ENCODE measurements at regions not wholly inside any gene's neighbourhood (a gene's known extent, or its start where the extent isn't known, plus 50 kb on each side); places are given as distances from the start of the nearest gene placed in this dataset.

- Histone ChIP-seq H3K36me3 (ENCODE audit: control insufficient read depth, insufficient read depth, low read length) (no peaks in the 10 kb centered on the region), H3K9ac (ENCODE audit: low read depth, low read length) (no peak overlapping the region), H3K79me1 (ENCODE audit: low read depth in 1 of 2, low read length in 2 of 2) (no peaks in the 10 kb centered on the region), H2BK20ac (ENCODE audit: low read depth, low read length) (peak overlapping the region; percentile 20), H3K4me2 (ENCODE audit: low read depth, low read length) (no peak overlapping the region), H3K56ac (ENCODE audit: extremely low read depth, insufficient read depth, low read length) (no peak overlapping the region), H3K18ac (ENCODE audit: low read depth, low read length) (no peak overlapping the region), H3K27ac (ENCODE audit: insufficient read depth, low read length) (no peak overlapping the region), H2AFZ (replicated peaks; ENCODE audit: low read length, poor library complexity) (no peak overlapping the region), H4K5ac (ENCODE audit: low read depth, low read length) (no peak overlapping the region), H3K14ac (replicated peaks; ENCODE audit: low read depth, low read length) (0 out of 2 replicates have a peak overlapping the region, but pooled peaks have one; percentile 21), H3K23ac (ENCODE audit: low read depth, low read length) (no peak overlapping the region), H2AK5ac (ENCODE audit: low read depth, low read length) (0 out of 2 replicates have a peak overlapping the region, but pooled peaks have one; percentile 31), H2AK9ac (replicated peaks; ENCODE audit: low read depth, low read length, poor library complexity) (no peak overlapping the region), H3K4me1 (ENCODE audit: control insufficient read depth, insufficient read depth, low read length) (peaks cover 2% of the 10 kb centered on the region), H4K8ac (ENCODE audit: low read depth in 2 of 2, low read length in 2 of 2) (no peak overlapping the region), H3K4ac (ENCODE audit: low read depth, low read length) (no peak overlapping the region), H4K20me1 (ENCODE audit: insufficient read depth, low read length) (no peaks in the 10 kb centered on the region), H3K9me1 (ENCODE audit: insufficient read depth, low read length) (no peaks in the 10 kb centered on the region; the same call in 1 of the 2 replicates), H3K4me3 (ENCODE audit: insufficient read depth, low read depth, low read length) (no peak overlapping the region), H2BK15ac (ENCODE audit: low read depth, low read length) (peak overlapping the region; percentile 8; the same call in 1 of the 3 replicates), H2BK5ac (ENCODE audit: low read depth, low read length, poor library complexity, severe bottlenecking) (no peak overlapping the region), H2BK120ac (ENCODE audit: low read depth, low read length) (no peak overlapping the region), H3K27me3 (ENCODE audit: control insufficient read depth, insufficient read depth, low read length) (no peaks in the 10 kb centered on the region), H4K91ac (ENCODE audit: insufficient read depth, low read depth, low read length) (no peak overlapping the region), H3K9me3 (ENCODE audit: control insufficient read depth, insufficient read depth, low read length) (no peaks in the 10 kb centered on the region)
- intact Hi-C loops (cut with micrococcal nuclease) = no loop called here
- ChIA-PET CTCF (no interaction called here), POLR2A (ENCODE audit: unreplicated experiment) (no interaction called here)
- dilution Hi-C loops (cut with HindIII; ENCODE audit: low sequenced_read_pairs, unreplicated experiment) = no loop called here
- DNase-seq (no peak), ATAC-seq (ENCODE audit: low read depth) (no peak)
- TF ChIP-seq RCOR1 (IDR thresholded peaks at IDR 0.05; ENCODE audit: insufficient replicate concordance, low read length) = no peak
- TF ChIP-seq RAD21 (IDR thresholded peaks at IDR 0.05; ENCODE audit: low read length) = no peak
- TF ChIP-seq RFX5 (IDR thresholded peaks at IDR 0.05; ENCODE audit: low read depth, low read length) = no peak
- no peak for TF ChIP-seq MAZ (IDR thresholded peaks at IDR 0.05; ENCODE audit: borderline replicate concordance, low read depth, low read length)
- no peak for TF ChIP-seq CHD1 (IDR thresholded peaks at IDR 0.05; ENCODE audit: low read depth, low read length)
- no peak for TF ChIP-seq FOS (IDR thresholded peaks at IDR 0.05; ENCODE audit: low read depth, low read length)
- TF ChIP-seq, protein P1, sequence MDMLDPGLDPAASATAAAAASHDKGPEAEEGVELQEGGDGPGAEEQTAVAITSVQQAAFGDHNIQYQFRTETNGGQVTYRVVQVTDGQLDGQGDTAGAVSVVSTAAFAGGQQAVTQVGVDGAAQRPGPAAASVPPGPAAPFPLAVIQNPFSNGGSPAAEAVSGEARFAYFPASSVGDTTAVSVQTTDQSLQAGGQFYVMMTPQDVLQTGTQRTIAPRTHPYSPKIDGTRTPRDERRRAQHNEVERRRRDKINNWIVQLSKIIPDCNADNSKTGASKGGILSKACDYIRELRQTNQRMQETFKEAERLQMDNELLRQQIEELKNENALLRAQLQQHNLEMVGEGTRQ (IDR thresholded peaks at IDR 0.05; ENCODE audit: low read depth, low read length) = no peak
- no peak for TF ChIP-seq NFE2L2 (IDR thresholded peaks at IDR 0.05; ENCODE audit: low read depth, low read length)
- TF ChIP-seq ELK1 (IDR thresholded peaks at IDR 0.05; ENCODE audit: borderline replicate concordance, low read depth, low read length) = no peak
- TF ChIP-seq MAFK (IDR thresholded peaks at IDR 0.05; ENCODE audit: low read depth, low read length) = no peak
- TF ChIP-seq POLR2A (IDR thresholded peaks at IDR 0.05; ENCODE audit: low read depth, low read length) = no peak
- TF ChIP-seq CTCF (conservative IDR thresholded peaks at IDR 0.05; ENCODE audit: low read depth, low read length) = no peak
- TF ChIP-seq SMC3 (IDR thresholded peaks at IDR 0.05; ENCODE audit: low read depth, low read length) = no peak
- in situ Hi-C loops (cut with MboI; ENCODE audit: low sequenced_read_pairs) = no loop called here
- no TSS peak for BruUV-seq (replicated peaks)
- WGBS, 2 experiments (ENCODE audit: extremely low coverage in 2 of 2, insufficient read length in 1 of 2) = no CpG with 5 or more reads among the region's 5 CpGs
Measured at GRCh38 chr18:56191334-56191733, 447.1 kb downstream of the TXNL1 start.

Data from IMR-90 (cell line).